ENCODE measurements at regions not wholly inside any gene's neighbourhood (a gene's known extent, or its start where the extent isn't known, plus 50 kb on each side); places are given as distances from the start of the nearest gene placed in this dataset.

GRCh38 chr3:144324076-144324475 is 352.5 kb downstream of the DIPK2A start:
- H3K27me3 ChIP-seq, result no peaks in the 10 kb centered on the region
- no peak overlapping the region for H3K27ac ChIP-seq
- H3K9me3 ChIP-seq, result peaks cover 0 to 7% of the 10 kb centered on the region in 2 donors
- H3K36me3 ChIP-seq, result no peaks in the 10 kb centered on the region
- TF ChIP-seq CTCF (IDR thresholded peaks at IDR 0.05), result no peak
- peak; percentile 41 for ATAC-seq
- H3K4me3 ChIP-seq, result no peak overlapping the region
- no peak for DNase-seq
- H3K4me1 ChIP-seq, result no peaks in the 10 kb centered on the region
- intact Hi-C loops (cut with DNase I), result no loop called here

GRCh38 chr3:144332868-144333267 is 361.2 kb downstream of the DIPK2A start:
- H3K9me3 ChIP-seq, result peaks cover 0 to 4% of the 10 kb centered on the region in 2 donors
- TF ChIP-seq CTCF (IDR thresholded peaks at IDR 0.05), result no peak
- DNase-seq, result no peak
- H3K27ac ChIP-seq, result no peak overlapping the region
- H3K4me3 ChIP-seq, result no peak overlapping the region
- intact Hi-C loops (cut with DNase I), result no loop called here
- no peaks in the 10 kb centered on the region for H3K27me3 ChIP-seq
- no peak for ATAC-seq
- no peaks in the 10 kb centered on the region for H3K36me3 ChIP-seq
- H3K4me1 ChIP-seq, result no peaks in the 10 kb centered on the region

DNA sequence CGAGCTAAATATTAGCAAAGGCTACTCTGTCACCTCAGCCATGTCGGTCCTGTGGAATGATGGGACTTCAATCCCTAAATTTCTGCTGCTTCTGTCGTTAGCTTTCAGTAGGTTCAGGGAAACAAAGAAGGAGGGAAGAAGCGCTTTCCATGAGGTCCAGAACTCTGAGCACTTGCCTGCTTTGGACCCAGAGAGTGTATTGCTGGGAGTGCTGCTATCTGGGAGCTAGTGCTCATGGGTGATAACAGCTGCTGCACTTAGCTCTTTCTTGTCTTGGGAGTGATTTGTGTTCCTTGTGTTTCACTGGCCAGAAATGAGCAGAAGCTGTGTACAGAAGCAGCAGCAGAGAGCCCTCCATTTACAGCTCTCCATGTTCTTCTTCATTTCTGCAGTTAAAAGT is 369.8 kb downstream of the DIPK2A start:
- Histone ChIP-seq H3K4me3 (no peak overlapping the region), H3K4me1 (no peaks in the 10 kb centered on the region), H3K27me3 (no peaks in the 10 kb centered on the region), H3K9me3 (no peaks in the 10 kb centered on the region), H3K27ac (no peak overlapping the region), H3K36me3 (no peaks in the 10 kb centered on the region)
- no peak for ATAC-seq
- intact Hi-C loops (cut with DNase I), result no loop called here
- DNase-seq, result no peak
- TF ChIP-seq CTCF (IDR thresholded peaks at IDR 0.05), result no peak

DNA sequence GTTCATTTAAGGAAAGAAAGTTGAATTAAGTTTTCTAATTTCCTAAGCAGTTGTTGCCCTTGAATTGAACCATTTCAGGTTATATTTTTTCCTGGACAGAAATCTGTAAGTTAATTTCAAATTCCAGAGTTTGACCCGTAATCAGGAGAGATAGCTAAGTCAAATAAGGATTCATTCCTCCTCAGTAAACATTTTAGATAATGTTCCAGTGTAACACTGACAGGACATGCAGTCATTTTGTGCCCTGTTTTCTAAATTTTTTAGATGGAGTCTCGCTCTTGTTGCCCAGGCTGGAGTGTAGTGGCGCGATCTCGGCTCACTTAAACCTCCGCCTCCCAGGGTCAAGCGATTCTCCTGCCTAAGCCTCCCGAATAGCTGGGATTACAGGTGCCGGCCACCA is 371.7 kb downstream of the DIPK2A start:
- no peaks in the 10 kb centered on the region for H3K36me3 ChIP-seq
- no peak overlapping the region for H3K4me3 ChIP-seq
- TF ChIP-seq CTCF (IDR thresholded peaks at IDR 0.05), result no peak
- intact Hi-C loops (cut with DNase I), result no loop called here
- no peak overlapping the region for H3K27ac ChIP-seq
- no peaks in the 10 kb centered on the region for H3K27me3 ChIP-seq
- DNase-seq (peak in 1 of 4 donors; percentile 25), ATAC-seq (no peak)
- H3K4me1 ChIP-seq, result no peaks in the 10 kb centered on the region
- no peaks in the 10 kb centered on the region for H3K9me3 ChIP-seq

DNA sequence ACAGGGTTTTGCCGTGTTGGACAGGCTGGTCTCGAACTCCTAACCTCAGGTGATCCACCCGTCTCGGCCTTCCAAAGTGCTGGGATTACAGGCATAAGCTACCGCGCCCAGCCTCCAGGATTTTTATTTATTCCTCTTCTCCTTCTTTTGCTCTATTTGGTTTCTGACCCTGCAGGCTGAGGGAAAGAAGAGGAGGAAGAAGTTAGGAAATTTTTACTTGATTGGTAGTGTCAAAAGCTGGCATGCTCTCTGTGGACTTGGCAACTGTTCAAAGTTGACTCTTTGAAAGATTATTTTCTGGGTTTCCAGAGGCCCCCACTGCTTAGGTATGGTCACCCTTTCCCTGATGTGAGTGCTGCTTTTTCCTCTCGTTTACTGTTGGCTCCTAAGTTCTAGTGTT is 372.2 kb downstream of the DIPK2A start:
- DNase-seq, result no peak
- intact Hi-C loops (cut with DNase I), result no loop called here
- H3K9me3 ChIP-seq, result no peaks in the 10 kb centered on the region

More for the DNA sequence above, 372.2 kb downstream of the DIPK2A start:
- no peak for TF ChIP-seq CTCF (IDR thresholded peaks at IDR 0.05)
- Histone ChIP-seq H3K27me3 (no peaks in the 10 kb centered on the region), H3K4me3 (no peak overlapping the region), H3K27ac (no peak overlapping the region), H3K36me3 (no peaks in the 10 kb centered on the region), H3K4me1 (no peaks in the 10 kb centered on the region)
- ATAC-seq, result no peak

Data from left lung (tissue), 4 donors.